ENCODE measurements at regions not wholly inside any gene's neighbourhood (a gene's known extent, or its start where the extent isn't known, plus 50 kb on each side); places are given as distances from the start of the nearest gene placed in this dataset.

DNA sequence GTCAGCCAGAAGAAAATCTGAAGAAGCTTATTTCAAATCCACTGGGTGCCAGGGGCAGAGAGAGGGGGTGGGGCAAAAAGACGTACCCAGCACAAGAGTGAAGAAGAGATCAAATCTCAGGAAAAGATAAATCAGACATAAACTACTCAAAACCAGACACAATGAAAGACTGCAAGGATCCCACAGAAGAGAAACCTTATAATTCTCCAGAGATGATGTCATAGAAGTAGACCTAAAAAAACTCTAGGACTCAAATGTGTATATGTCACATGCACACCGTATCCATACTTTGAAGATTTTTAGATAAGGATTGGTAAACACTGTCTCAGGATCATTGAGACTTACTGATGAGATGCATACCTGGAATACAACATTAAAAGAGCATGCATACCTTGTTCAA lies 98.5 kb upstream of the PIK3CG start:
- no peak for DNase-seq
- no peak overlapping the region for H3K4me3 ChIP-seq
- TF ChIP-seq, protein P1, sequence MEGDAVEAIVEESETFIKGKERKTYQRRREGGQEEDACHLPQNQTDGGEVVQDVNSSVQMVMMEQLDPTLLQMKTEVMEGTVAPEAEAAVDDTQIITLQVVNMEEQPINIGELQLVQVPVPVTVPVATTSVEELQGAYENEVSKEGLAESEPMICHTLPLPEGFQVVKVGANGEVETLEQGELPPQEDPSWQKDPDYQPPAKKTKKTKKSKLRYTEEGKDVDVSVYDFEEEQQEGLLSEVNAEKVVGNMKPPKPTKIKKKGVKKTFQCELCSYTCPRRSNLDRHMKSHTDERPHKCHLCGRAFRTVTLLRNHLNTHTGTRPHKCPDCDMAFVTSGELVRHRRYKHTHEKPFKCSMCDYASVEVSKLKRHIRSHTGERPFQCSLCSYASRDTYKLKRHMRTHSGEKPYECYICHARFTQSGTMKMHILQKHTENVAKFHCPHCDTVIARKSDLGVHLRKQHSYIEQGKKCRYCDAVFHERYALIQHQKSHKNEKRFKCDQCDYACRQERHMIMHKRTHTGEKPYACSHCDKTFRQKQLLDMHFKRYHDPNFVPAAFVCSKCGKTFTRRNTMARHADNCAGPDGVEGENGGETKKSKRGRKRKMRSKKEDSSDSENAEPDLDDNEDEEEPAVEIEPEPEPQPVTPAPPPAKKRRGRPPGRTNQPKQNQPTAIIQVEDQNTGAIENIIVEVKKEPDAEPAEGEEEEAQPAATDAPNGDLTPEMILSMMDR (IDR thresholded peaks at IDR 0.05) = no peak
- intact Hi-C loops (cut with DNase I) = no loop called here
- H3K36me3 ChIP-seq = no peaks in the 10 kb centered on the region
- H3K9me3 ChIP-seq = no peaks in the 10 kb centered on the region
- ATAC-seq = no peak
- peaks cover 0 to 14% (median 0%) of the 10 kb centered on the region in 9 donors for H3K4me1 ChIP-seq
- 68 to 75% methylated on average over 2 of the region's 2 CpGs for WGBS, 2 donors
- no peak overlapping the region for H3K27ac ChIP-seq
- no peaks in the 10 kb centered on the region for H3K27me3 ChIP-seq

DNA sequence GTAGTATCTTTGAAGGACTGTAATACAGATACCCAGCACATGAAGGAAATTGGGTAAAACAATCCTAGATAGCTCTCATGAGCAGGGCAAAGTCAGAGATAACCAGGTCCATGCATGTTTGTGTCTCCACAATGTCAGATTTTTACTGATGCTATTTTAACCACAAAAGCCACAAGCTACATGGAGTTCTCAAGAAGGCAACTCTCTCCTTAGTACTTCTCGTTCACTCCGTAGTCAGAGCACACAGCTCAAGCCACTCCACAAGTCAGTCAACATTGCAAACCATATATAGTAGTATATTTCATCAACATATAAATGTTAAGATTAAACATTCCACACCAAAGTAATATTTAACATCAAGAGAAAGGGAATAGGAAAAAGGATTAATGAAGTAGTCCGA lies 98.0 kb upstream of the PIK3CG start:
- no peak overlapping the region for H3K4me3 ChIP-seq
- no peak overlapping the region for H3K27ac ChIP-seq
- TF ChIP-seq, protein P1 (IDR thresholded peaks at IDR 0.05) = no peak
- no peaks in the 10 kb centered on the region for H3K9me3 ChIP-seq
- no peaks in the 10 kb centered on the region for H3K36me3 ChIP-seq
- peaks cover 0 to 14% (median 0%) of the 10 kb centered on the region in 9 donors for H3K4me1 ChIP-seq
- no peaks in the 10 kb centered on the region for H3K27me3 ChIP-seq
- WGBS, 2 donors = 66 to 79% methylated on average over 3 of the region's 3 CpGs
- DNase-seq (no peak), ATAC-seq (no peak)
- intact Hi-C loops (cut with DNase I) = no loop called here

DNA sequence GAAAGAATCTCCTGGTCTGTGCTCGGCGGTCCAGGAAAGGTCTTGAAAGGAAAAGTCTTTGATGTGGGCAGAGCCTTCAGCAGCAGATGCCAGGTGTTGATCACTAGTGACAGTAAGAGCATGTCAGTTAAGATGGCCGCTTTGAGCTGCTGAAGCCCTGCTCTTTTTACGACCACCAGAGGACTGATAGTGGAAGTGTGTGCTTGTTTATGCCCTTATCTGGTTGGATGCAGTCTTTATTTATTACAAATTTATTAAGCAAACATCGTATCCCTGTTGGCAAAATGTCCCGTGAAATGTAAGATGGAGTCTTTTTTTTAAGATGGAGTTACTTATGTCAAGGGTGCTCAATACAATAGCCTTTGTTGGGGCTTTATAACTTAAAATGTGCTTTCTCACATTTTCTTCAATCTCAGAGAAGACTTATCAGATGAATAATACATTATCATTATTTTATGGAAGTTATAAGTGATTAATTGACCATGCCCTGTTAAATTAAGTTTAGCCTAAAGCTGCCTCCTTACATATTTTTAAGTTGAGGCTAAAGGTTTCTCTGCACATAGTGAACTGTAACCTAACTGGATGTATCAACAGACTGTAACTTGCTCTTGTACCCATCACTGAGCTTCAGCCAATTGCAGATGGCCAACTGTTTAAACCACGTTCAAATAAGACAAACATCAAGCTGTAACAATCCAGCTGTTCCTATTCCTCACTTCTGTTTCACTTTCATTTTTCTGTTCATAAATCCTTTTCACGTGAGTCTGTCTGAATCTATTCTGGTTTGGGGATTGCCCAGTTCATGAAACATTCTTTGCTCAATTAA lies 97.4 kb upstream of the PIK3CG start:
- Histone ChIP-seq H3K4me1 (peaks cover 0 to 14% (median 0%) of the 10 kb centered on the region in 9 donors), H3K27me3 (no peaks in the 10 kb centered on the region), H3K27ac (no peak overlapping the region), H3K36me3 (no peaks in the 10 kb centered on the region), H3K9me3 (no peaks in the 10 kb centered on the region), H3K4me3 (peak overlapping the region in 1 of 10 donors; percentile 6)
- intact Hi-C loops (cut with DNase I) = no loop called here
- TF ChIP-seq, protein P1 (IDR thresholded peaks at IDR 0.05) = no peak
- WGBS, 2 donors = 51 to 57% methylated on average over 8 of the region's 8 CpGs
- DNase-seq (no peak), ATAC-seq (no peak)

DNA sequence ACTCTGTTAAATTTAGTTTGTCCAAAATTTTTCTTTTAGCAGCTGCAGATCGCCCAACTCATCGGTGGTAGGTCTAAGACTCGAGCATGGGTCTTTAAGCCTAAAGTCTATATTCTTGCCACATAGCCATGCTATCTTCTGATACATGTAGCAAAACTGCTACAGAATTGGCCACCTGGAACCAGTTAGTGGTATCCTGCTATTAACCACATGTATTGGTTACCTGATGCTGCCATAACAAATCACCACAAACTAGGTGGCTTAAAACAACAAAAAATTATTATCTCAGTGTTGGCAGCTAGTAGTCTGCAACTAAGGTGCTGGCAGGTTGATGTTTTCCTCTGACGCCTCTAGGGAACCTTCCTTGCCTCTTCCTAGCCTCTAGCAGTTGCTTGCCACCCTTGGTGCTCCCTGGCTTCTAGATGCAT lies 96.7 kb upstream of the PIK3CG start:
- ATAC-seq (no peak), DNase-seq (no peak)
- Histone ChIP-seq H3K27me3 (no peaks in the 10 kb centered on the region), H3K4me3 (peak overlapping the region in 1 of 10 donors; percentile 6), H3K4me1 (peaks cover 0 to 14% (median 0%) of the 10 kb centered on the region in 9 donors), H3K27ac (no peak overlapping the region), H3K36me3 (no peaks in the 10 kb centered on the region), H3K9me3 (no peaks in the 10 kb centered on the region)
- intact Hi-C loops (cut with DNase I) = no loop called here
- WGBS, 2 donors = 82 to 89% methylated on average over 4 of the region's 4 CpGs
- TF ChIP-seq, protein P1 (IDR thresholded peaks at IDR 0.05) = no peak
